Endothelial cell (in vitro differentiated cells): ENCODE measurements at regions not wholly inside any gene's neighbourhood (a gene's known extent, or its start where the extent isn't known, plus 50 kb on each side); places are given as distances from the start of the nearest gene placed in this dataset.

Experiments
- DNase-seq: peaks from one replicate; pipeline ENCODE4 v3.0.0; 2021; ENCODE audit warnings: low spot score
- H3K27ac Mint-ChIP-seq: one replicate; pipeline ENCODE4 v1.8.0; 2021; ENCODE audit warnings: mixed read lengths, inconsistent platforms; ENCODE audit not compliant: unreplicated experiment
- H3K27me3 Mint-ChIP-seq: one replicate; pipeline ENCODE4 v1.8.0; 2021; ENCODE audit warnings: mild to moderate bottlenecking, moderate library complexity, mixed read lengths, inconsistent platforms; ENCODE audit not compliant: unreplicated experiment
- H3K36me3 Mint-ChIP-seq: one replicate; pipeline ENCODE4 v1.8.0; 2021; ENCODE audit warnings: mild to moderate bottlenecking, low read depth, mixed read lengths, inconsistent platforms; ENCODE audit not compliant: unreplicated experiment
- H3K4me1 Mint-ChIP-seq: one replicate; pipeline ENCODE4 v1.8.0; 2021; ENCODE audit warnings: mild to moderate bottlenecking, mixed read lengths, inconsistent platforms; ENCODE audit not compliant: unreplicated experiment
- H3K4me3 Mint-ChIP-seq: one replicate; pipeline ENCODE4 v1.8.0; 2021; ENCODE audit warnings: mild to moderate bottlenecking, mixed read lengths, inconsistent platforms; ENCODE audit not compliant: unreplicated experiment
- H3K9me3 Mint-ChIP-seq: one replicate; pipeline ENCODE4 v1.8.0; 2021; ENCODE audit warnings: mixed read lengths, inconsistent platforms; ENCODE audit not compliant: unreplicated experiment
- TF ChIP-seq, protein P1 (sequence below): fragments of 200-600 bp; sonication (generic); IDR thresholded peaks from one replicate; pipeline ENCODE4 v1.5.0; 2021; ENCODE audit warnings: antibody characterized with exemption; ENCODE audit not compliant: unreplicated experiment

DNA sequence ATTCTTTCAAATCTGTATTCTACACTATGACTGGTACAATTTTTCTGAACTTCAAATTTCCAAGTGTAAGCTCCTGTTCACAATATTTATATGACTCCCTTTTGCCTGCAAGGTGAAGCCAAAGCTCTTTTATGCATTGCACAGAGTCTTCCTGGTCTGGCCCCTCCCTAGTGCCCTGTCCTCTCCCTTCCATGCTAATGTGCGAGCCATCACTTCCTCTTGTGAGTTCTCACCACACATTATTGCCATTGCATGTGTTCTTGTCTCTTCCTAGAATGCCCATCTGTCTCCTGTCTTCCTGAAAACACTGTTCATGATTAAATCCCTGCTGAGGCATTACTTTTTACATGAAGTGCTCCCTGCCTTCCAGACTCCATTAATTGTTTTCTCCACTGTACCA is 169.9 kb downstream of the MC4R start:
- H3K4me1 Mint-ChIP-seq = no peaks in the 10 kb centered on the region
- DNase-seq = no peak

DNA sequence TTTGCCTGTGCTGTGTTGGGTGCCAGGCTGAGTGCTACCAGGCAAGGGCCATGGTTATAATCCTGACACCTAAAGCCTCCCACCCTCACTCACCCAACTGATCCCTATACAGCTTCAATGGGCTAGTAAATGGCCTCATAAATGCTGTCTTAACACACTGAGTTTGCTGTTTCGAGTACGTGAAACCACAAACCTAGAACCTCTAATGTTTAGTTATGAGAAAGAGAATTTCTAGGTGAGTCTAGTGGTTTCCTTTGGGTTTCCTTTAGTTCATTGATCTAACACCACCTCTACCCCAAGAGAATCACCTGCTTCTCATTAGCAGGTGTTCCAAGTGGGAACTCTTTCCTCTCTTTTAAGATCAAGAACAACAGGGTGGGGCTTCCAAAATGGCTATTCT is 172.0 kb downstream of the MC4R start:
- no peak overlapping the region for H3K27ac Mint-ChIP-seq
- no peaks in the 10 kb centered on the region for H3K9me3 Mint-ChIP-seq
- TF ChIP-seq, protein P1, sequence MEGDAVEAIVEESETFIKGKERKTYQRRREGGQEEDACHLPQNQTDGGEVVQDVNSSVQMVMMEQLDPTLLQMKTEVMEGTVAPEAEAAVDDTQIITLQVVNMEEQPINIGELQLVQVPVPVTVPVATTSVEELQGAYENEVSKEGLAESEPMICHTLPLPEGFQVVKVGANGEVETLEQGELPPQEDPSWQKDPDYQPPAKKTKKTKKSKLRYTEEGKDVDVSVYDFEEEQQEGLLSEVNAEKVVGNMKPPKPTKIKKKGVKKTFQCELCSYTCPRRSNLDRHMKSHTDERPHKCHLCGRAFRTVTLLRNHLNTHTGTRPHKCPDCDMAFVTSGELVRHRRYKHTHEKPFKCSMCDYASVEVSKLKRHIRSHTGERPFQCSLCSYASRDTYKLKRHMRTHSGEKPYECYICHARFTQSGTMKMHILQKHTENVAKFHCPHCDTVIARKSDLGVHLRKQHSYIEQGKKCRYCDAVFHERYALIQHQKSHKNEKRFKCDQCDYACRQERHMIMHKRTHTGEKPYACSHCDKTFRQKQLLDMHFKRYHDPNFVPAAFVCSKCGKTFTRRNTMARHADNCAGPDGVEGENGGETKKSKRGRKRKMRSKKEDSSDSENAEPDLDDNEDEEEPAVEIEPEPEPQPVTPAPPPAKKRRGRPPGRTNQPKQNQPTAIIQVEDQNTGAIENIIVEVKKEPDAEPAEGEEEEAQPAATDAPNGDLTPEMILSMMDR = no peak

More for the DNA sequence above, 169.9 kb downstream of the MC4R start:
- Mint-ChIP-seq H3K9me3 (no peaks in the 10 kb centered on the region), H3K27me3 (no peaks in the 10 kb centered on the region), H3K36me3 (no peaks in the 10 kb centered on the region), H3K4me3 (no peak overlapping the region), H3K27ac (no peak overlapping the region)
- TF ChIP-seq, protein P1 = no peak

DNA sequence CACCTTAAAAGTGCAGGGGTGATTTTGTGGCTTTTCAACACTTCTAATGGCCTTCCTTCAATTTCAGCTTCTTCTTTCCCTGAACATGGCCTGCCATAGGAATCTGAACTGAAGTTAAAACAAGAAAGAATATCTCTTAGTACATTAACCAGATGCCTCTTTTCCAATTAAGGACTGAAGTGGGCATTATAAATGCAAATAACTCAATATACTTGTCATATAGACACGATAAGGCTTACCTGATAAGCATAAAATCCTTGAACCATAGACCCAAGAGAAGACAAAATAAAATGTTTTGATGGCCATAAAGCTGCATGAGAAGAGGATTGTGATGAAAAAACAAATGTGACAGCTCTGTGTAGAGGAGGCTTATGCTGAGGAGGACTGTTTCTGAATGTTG is 173.1 kb downstream of the MC4R start:
- no peaks in the 10 kb centered on the region for H3K4me1 Mint-ChIP-seq
- H3K36me3 Mint-ChIP-seq = no peaks in the 10 kb centered on the region

More for the DNA sequence above, 172.0 kb downstream of the MC4R start:
- Mint-ChIP-seq H3K4me1 (no peaks in the 10 kb centered on the region), H3K4me3 (no peak overlapping the region), H3K36me3 (no peaks in the 10 kb centered on the region), H3K27me3 (no peaks in the 10 kb centered on the region)
- DNase-seq = no peak

DNA sequence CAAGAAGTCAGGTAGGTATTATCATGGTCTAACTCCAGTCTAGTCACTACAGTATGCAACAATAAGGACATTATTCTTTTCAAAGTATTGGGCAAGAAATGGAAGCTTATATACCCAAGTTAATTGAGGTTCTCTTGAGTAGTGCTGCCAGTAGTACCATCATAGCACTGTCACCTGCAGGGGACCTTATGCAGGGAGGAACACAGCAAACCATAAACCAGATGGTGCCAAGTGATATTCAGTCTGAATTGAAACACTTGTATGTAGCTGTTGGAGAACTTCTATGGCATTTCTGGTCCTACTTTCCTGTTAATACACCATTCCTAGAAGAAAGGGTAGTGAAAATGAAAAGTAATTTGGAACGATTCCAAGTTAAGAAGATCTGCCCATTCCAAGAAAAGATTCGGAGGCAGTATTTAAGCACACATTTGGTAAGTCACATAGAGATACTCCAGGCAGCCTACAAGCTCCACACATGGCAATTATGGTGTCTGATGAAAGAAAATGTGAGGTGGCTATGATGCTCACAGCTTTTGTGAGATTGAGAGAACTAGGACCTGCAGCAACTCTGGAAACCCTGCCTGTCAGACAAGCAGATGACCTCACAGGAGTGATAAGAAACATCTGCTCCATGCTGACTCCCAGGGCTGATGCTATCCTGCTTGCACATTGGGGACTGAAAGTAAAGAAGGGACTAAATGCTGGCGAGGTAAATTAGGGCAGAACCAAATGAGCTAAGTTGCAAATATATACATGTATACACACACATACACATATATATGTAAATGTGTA is 174.7 kb downstream of the MC4R start:
- no peak overlapping the region for H3K27ac Mint-ChIP-seq
- no peaks in the 10 kb centered on the region for H3K36me3 Mint-ChIP-seq
- H3K4me1 Mint-ChIP-seq = no peaks in the 10 kb centered on the region
- TF ChIP-seq, protein P1 = no peak
- no peaks in the 10 kb centered on the region for H3K9me3 Mint-ChIP-seq
- H3K4me3 Mint-ChIP-seq = no peak overlapping the region
- DNase-seq = no peak
- H3K27me3 Mint-ChIP-seq = no peaks in the 10 kb centered on the region

More for the DNA sequence above, 173.1 kb downstream of the MC4R start:
- Mint-ChIP-seq H3K4me3 (no peak overlapping the region), H3K9me3 (no peaks in the 10 kb centered on the region), H3K27me3 (no peaks in the 10 kb centered on the region), H3K27ac (no peak overlapping the region)
- no peak for DNase-seq
- TF ChIP-seq, protein P1 = no peak

DNA sequence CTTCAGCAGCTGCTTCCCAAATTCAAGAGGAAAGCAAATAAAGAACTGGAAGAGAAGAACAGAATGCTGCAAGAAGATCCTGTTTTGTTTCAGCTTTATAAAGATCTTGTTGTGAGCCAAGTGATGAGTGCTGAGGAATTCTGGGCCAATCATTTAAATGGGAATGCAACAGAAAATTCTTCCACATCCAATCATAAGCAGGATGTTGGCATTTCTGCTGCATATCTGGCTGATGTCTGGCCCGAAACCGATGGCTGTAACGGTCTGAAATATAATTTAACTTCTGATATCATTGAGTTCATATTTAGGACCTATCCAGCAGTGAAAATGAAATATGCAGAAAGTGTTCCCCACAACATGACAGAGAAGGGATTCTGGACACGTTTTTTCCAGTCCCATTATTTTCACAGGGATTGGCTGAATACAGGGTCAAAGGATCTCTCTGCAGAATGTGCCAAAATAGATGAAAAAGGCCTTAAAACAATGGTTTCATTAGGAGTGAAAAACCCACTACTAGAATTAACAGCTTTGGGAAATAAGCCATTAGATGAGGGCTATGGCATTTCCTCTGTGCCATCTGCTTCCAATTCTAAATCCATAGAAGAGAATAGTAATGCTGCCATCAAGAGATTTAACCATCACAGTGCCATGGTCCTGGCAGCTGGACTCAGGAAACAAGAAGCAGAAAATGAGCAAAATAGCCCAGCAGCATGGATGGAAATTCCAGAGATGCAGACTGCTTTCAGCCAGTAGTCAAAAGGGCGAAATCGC is 175.6 kb downstream of the MC4R start:
- H3K9me3 Mint-ChIP-seq = no peaks in the 10 kb centered on the region
- TF ChIP-seq, protein P1 = no peak
- no peaks in the 10 kb centered on the region for H3K27me3 Mint-ChIP-seq
- DNase-seq = no peak
- no peak overlapping the region for H3K4me3 Mint-ChIP-seq
- H3K36me3 Mint-ChIP-seq = no peaks in the 10 kb centered on the region
- H3K4me1 Mint-ChIP-seq = no peaks in the 10 kb centered on the region
- H3K27ac Mint-ChIP-seq = no peak overlapping the region
